Liver (tissue), 8 donors: ENCODE measurements at regions not wholly inside any gene's neighbourhood (a gene's known extent, or its start where the extent isn't known, plus 50 kb on each side); places are given as distances from the start of the nearest gene placed in this dataset.

ENCODE experiments used
- DNase-seq: peaks from one replicate; pipeline ENCODE4 v3.0.0-alpha.2; 2017; ENCODE audit warnings: low spot score
- H3K27ac ChIP-seq, 2 donors: one replicate each; pipeline ENCODE4 v1.7.0; 2013; ENCODE audit warnings: inconsistent platforms in 2 of 2, low read length in 2 of 2, control low read depth in 1 of 2, low read depth in 1 of 2, mild to moderate bottlenecking in 1 of 2
- H3K27me3 ChIP-seq, 4 donors: one replicate each; pipeline versions ENCODE4 v1.6.1 to v1.7.0; 2013; ENCODE audit warnings: low read length in 3 of 4, inconsistent platforms in 1 of 4, mild to moderate bottlenecking in 1 of 4, moderate library complexity in 1 of 4; ENCODE audit not compliant: control insufficient read depth in 4 of 4, insufficient read depth in 4 of 4
- H3K36me3 ChIP-seq, 4 donors: one replicate each; pipeline versions ENCODE4 v1.6.1 to v1.7.0; 2013; ENCODE audit warnings: low read length in 3 of 4, mild to moderate bottlenecking in 3 of 4, low read depth in 1 of 4, moderate library complexity in 1 of 4; ENCODE audit not compliant: control insufficient read depth in 4 of 4, insufficient read depth in 3 of 4
- H3K4me1 ChIP-seq, 4 donors: one replicate each; pipeline versions ENCODE4 v1.6.1 to v1.7.0; 2013; ENCODE audit warnings: low read length in 3 of 4, mild to moderate bottlenecking in 3 of 4, moderate library complexity in 1 of 4; ENCODE audit not compliant: control insufficient read depth in 4 of 4, insufficient read depth in 4 of 4
- H3K4me3 ChIP-seq, 3 donors: one replicate each; pipeline versions ENCODE4 v1.6.1 to v1.7.0; 2013; ENCODE audit warnings: low read length in 3 of 3, control low read depth in 1 of 3, low read depth in 1 of 3, mild to moderate bottlenecking in 1 of 3
- H3K9ac ChIP-seq, 2 donors: one replicate each; pipeline ENCODE4 v1.7.0; 2013; ENCODE audit warnings: low read length in 2 of 2, mild to moderate bottlenecking in 2 of 2, moderate library complexity in 2 of 2, control low read depth in 1 of 2, low read depth in 1 of 2
- H3K9me3 ChIP-seq, 4 donors: one replicate each; pipeline versions ENCODE4 v1.6.1 to v1.7.0; 2013; ENCODE audit warnings: low read length in 3 of 4; ENCODE audit not compliant: control insufficient read depth in 4 of 4
- EGR1 ChIP-seq, 2 donors: IDR thresholded peaks; 2 replicates each; pipeline ENCODE4 v1.6.1; 2016 to 2018; ENCODE audit warnings: antibody characterized with exemption in 2 of 2, low read depth in 2 of 2
- FOXA1 ChIP-seq: IDR thresholded peaks from 2 replicates; pipeline ENCODE4 v1.6.1; 2016; ENCODE audit warnings: antibody characterized with exemption
- FOXA2 ChIP-seq: IDR thresholded peaks from 2 replicates; pipeline ENCODE4 v1.6.1; 2016; ENCODE audit warnings: antibody characterized with exemption
- GABPA ChIP-seq, 2 donors: IDR thresholded peaks in 1 of 2; conservative IDR thresholded peaks in 1 of 2; 2 replicates each; pipeline ENCODE4 v1.6.1; 2016; ENCODE audit warnings: antibody characterized with exemption in 2 of 2, mild to moderate bottlenecking in 1 of 2, moderate library complexity in 1 of 2
- HNF4G ChIP-seq: IDR thresholded peaks from 2 replicates; pipeline ENCODE4 v1.6.1; 2016; ENCODE audit warnings: antibody characterized with exemption
- JUND ChIP-seq, 2 donors: IDR thresholded peaks; 2 replicates each; pipeline ENCODE4 v1.6.1; 2016; ENCODE audit warnings: antibody characterized with exemption in 2 of 2
- NR2F2 ChIP-seq: IDR thresholded peaks from 2 replicates; pipeline ENCODE4 v1.6.1; 2016; ENCODE audit warnings: antibody characterized with exemption
- RAD21 ChIP-seq, 2 donors: IDR thresholded peaks; 2 replicates each; pipeline ENCODE4 v1.6.1; 2016; ENCODE audit warnings: antibody characterized with exemption in 2 of 2, mild to moderate bottlenecking in 2 of 2
- RXRA ChIP-seq, 2 donors: IDR thresholded peaks; 2 replicates each; pipeline ENCODE4 v1.6.1; 2017 to 2018; ENCODE audit warnings: antibody characterized with exemption in 2 of 2, mild to moderate bottlenecking in 1 of 2
- SP1 ChIP-seq: IDR thresholded peaks from 2 replicates; pipeline ENCODE4 v1.6.1; 2018; ENCODE audit warnings: antibody characterized with exemption, mild to moderate bottlenecking
- YY1 ChIP-seq: IDR thresholded peaks from 2 replicates; pipeline ENCODE4 v1.6.1; 2016; ENCODE audit warnings: antibody characterized with exemption, mild to moderate bottlenecking
- WGBS: extraction: QIAGEN DNeasy Blood & Tissue Kit; methylation state at CpG from one replicate; pipeline ENCODE4 v1.1.7; 2013; 5-methylcytosine and 5-hydroxymethylcytosine counted together
- TF ChIP-seq, protein P1 (sequence below): IDR thresholded peaks from 2 replicates; pipeline ENCODE4 v1.6.1; 2016; ENCODE audit warnings: antibody characterized with exemption, mild to moderate bottlenecking
- TF ChIP-seq, protein P2 (sequence below): IDR thresholded peaks from 2 replicates; pipeline ENCODE4 v1.6.1; 2016; ENCODE audit warnings: antibody characterized with exemption
- TF ChIP-seq, protein P3 (sequence below): IDR thresholded peaks from 2 replicates; pipeline ENCODE4 v1.6.1; 2016; ENCODE audit warnings: antibody characterized with exemption
- TF ChIP-seq, protein P4 (sequence below): fragments of 150-350 bp; IDR thresholded peaks from 2 replicates; pipeline ENCODE4 v1.5.1; 2017; ENCODE audit warnings: improper control_type of control experiment, low read depth, low read length; ENCODE audit not compliant: missing input control
- donor health status: healthy.
- donor health status: healthy.
- donor health status: healthy.
- donor health status: healthy.
- donor health status: healthy.

DNA sequence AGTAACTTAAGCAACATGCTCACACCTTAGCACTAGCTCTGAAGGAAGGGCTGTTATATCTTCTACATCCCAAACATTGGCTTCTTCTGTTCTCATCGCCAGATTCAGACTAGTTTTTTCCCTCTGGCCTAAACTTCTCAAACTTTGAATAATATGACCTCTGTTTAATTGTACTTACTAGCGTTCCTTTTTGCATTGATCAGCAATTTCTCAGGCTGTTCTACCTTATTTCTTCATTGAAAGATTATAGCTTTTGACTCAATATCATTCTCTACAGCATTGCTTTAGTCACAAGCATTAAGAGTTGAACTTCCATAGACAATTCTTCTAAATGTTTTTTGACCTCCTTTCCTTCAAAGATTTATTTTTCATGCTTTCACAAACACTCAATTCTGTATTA, 659.2 kb downstream of the PCDH7 start (continued):
- TF ChIP-seq, protein P1, sequence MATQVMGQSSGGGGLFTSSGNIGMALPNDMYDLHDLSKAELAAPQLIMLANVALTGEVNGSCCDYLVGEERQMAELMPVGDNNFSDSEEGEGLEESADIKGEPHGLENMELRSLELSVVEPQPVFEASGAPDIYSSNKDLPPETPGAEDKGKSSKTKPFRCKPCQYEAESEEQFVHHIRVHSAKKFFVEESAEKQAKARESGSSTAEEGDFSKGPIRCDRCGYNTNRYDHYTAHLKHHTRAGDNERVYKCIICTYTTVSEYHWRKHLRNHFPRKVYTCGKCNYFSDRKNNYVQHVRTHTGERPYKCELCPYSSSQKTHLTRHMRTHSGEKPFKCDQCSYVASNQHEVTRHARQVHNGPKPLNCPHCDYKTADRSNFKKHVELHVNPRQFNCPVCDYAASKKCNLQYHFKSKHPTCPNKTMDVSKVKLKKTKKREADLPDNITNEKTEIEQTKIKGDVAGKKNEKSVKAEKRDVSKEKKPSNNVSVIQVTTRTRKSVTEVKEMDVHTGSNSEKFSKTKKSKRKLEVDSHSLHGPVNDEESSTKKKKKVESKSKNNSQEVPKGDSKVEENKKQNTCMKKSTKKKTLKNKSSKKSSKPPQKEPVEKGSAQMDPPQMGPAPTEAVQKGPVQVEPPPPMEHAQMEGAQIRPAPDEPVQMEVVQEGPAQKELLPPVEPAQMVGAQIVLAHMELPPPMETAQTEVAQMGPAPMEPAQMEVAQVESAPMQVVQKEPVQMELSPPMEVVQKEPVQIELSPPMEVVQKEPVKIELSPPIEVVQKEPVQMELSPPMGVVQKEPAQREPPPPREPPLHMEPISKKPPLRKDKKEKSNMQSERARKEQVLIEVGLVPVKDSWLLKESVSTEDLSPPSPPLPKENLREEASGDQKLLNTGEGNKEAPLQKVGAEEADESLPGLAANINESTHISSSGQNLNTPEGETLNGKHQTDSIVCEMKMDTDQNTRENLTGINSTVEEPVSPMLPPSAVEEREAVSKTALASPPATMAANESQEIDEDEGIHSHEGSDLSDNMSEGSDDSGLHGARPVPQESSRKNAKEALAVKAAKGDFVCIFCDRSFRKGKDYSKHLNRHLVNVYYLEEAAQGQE: no peak

DNA sequence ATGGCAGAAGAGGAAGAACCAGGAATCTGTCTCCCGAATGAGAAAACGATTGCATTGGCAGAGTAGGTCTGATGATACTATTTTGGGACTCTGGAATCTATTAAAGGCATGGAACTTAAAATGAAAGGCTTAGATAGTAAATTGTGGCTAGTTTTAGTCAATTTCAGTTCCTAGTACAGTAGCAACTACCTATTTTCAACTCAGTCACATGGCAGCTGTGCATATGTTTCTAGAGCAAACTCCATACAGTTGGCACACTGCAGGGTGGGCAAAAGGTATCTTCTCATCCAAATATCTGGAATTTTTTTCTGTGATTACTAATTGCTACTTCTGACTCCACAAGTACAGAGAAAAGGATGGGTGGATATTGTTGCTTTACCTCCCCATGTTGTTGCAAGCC, 663.6 kb downstream of the PCDH7 start:
- Histone ChIP-seq H3K9me3 (no peaks in the 10 kb centered on the region), H3K27ac (no peak overlapping the region), H3K9ac (no peak overlapping the region), H3K4me3 (no peak overlapping the region), H3K4me1 (no peaks in the 10 kb centered on the region), H3K36me3 (no peaks in the 10 kb centered on the region), H3K27me3 (no peaks in the 10 kb centered on the region)
- WGBS: 68% methylated on average over 2 of the region's 2 CpGs
- TF ChIP-seq GABPA (IDR thresholded peaks at IDR 0.05 in 1 of 2, conservative IDR thresholded peaks at IDR 0.05 in 1 of 2) (no peak), FOXA2 (no peak), RXRA (IDR thresholded peaks at IDR 0.05) (no peak), RAD21 (IDR thresholded peaks at IDR 0.05) (no peak), SP1 (no peak), FOXA1 (no peak), NR2F2 (no peak)
- TF ChIP-seq, protein P2, sequence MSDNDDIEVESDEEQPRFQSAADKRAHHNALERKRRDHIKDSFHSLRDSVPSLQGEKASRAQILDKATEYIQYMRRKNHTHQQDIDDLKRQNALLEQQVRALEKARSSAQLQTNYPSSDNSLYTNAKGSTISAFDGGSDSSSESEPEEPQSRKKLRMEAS: no peak
- DNase-seq: no peak

DNA sequence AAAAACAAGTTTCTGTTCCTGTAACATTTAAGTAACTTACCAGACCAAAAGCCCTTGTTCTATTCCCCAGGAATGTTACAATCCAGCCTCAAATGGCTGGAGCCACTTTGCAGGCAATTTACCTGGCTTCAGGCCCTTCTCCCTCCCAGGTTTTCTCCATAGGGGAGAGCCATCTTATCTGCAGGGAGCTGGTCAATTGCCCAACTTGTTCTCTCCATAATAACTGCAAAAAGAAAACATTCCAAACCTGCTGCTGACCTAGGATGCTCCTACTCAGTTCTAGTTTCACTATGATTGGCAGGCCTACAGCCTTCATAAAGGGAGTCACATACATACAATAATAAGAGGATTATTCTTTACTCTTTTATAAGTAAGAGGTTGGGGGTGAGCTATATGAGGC, 670.7 kb downstream of the PCDH7 start:
- Histone ChIP-seq H3K4me1 (no peaks in the 10 kb centered on the region), H3K36me3 (no peaks in the 10 kb centered on the region), H3K27me3 (peaks cover 0 to 8% (median 0%) of the 10 kb centered on the region in 4 donors), H3K4me3 (no peak overlapping the region), H3K9ac (no peak overlapping the region), H3K9me3 (no peaks in the 10 kb centered on the region), H3K27ac (no peak overlapping the region)
- DNase-seq: no peak
- TF ChIP-seq NR2F2: no peak
- TF ChIP-seq, protein P1: no peak
- TF ChIP-seq, protein P3, sequence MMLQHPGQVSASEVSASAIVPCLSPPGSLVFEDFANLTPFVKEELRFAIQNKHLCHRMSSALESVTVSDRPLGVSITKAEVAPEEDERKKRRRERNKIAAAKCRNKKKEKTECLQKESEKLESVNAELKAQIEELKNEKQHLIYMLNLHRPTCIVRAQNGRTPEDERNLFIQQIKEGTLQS: no peak
- no peak for TF ChIP-seq SP1
- TF ChIP-seq FOXA1: no peak
- TF ChIP-seq GABPA (IDR thresholded peaks at IDR 0.05 in 1 of 2, conservative IDR thresholded peaks at IDR 0.05 in 1 of 2): no peak
- TF ChIP-seq HNF4G: no peak
- no peak for TF ChIP-seq YY1
- TF ChIP-seq, protein P4, sequence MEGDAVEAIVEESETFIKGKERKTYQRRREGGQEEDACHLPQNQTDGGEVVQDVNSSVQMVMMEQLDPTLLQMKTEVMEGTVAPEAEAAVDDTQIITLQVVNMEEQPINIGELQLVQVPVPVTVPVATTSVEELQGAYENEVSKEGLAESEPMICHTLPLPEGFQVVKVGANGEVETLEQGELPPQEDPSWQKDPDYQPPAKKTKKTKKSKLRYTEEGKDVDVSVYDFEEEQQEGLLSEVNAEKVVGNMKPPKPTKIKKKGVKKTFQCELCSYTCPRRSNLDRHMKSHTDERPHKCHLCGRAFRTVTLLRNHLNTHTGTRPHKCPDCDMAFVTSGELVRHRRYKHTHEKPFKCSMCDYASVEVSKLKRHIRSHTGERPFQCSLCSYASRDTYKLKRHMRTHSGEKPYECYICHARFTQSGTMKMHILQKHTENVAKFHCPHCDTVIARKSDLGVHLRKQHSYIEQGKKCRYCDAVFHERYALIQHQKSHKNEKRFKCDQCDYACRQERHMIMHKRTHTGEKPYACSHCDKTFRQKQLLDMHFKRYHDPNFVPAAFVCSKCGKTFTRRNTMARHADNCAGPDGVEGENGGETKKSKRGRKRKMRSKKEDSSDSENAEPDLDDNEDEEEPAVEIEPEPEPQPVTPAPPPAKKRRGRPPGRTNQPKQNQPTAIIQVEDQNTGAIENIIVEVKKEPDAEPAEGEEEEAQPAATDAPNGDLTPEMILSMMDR: no peak
- TF ChIP-seq EGR1 (IDR thresholded peaks at IDR 0.05; ENCODE audit: low read depth in 2 of 2): no peak
- no peak for TF ChIP-seq FOXA2
- no peak for TF ChIP-seq JUND (IDR thresholded peaks at IDR 0.05)
- TF ChIP-seq, protein P2: no peak
